GM21737 (cell line): ENCODE measurements at regions not wholly inside any gene's neighbourhood (a gene's known extent, or its start where the extent isn't known, plus 50 kb on each side); places are given as distances from the start of the nearest gene placed in this dataset.

Source experiments
- ATAC-seq: cut with Tn5 transposase; IDR thresholded peaks from one replicate; pipeline ENCODE4 v1.9.1; 2021; ENCODE audit warnings: mild to moderate bottlenecking, moderate library complexity; ENCODE audit not compliant: unreplicated experiment

GRCh38 chr5:165627548-165628170 is 2122.2 kb downstream of the MAT2B start:
- no peak for ATAC-seq

DNA sequence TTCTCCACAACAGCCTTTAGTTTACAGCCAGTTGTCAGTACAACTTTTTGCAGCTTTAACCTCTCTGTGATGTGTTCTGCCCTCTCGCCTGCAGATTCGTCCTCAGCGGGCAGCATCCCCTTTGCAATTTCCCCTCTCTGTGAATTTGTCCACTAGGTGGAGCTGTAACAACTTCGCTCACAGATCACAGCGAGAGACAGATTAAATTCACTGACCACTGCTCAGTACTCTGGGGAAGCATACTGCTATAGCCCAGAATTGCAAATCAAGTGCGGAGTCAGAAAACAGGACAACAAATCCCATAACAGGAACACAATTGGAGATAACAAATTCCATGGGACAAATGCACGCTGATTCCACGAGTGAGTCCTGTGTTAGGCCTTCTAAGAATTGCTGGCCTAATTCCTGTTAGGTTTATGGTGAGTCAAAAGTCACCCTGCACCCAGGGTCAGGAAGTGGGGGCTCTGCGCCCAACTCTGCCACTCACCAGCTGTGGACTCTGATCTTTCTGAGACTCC is 2124.9 kb downstream of the MAT2B start:
- ATAC-seq = no peak

DNA sequence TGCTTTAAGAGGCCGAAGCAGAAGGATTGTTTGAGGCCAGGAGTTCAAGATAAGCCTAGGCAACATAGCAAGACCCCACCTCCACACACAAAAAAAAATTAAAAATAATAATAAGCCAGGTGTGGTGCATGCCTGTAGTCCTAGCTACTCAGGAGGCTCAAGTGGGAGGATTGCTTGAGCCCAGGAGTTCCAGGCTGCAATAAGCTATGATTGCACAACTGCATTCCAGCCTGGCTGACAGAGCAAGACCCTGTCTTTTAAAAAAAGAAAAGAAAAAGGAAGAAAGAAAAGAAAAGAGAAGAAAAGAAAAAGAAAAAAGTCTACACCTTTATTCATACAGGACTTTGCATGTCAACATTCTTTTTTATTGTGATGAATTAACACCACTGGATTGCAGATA is 2125.8 kb downstream of the MAT2B start:
- ATAC-seq = no peak

GRCh38 chr5:165642366-165642765 is 2136.9 kb downstream of the MAT2B start:
- ATAC-seq = no peak

GRCh38 chr5:165665735-165666400 is 2160.4 kb downstream of the MAT2B start:
- ATAC-seq = no peak

DNA sequence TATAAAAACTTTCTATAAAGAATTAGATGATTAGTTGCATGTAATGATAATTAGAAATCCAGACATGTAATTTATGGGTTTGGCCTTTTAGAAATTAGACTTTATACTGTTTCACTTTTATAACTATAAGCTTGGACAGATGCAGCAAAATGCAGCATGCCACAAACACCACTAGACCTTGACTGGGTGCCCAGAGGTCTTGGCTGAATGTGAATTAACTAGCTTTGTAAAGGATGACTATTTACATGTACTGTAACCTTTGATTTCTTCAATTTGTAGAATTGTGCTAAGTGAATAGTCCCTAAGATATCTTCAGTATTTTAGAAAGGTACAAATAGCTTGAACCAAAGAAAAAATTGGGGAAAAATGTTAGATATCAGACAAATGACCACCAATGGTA is 2168.1 kb downstream of the MAT2B start:
- ATAC-seq = no peak

GRCh38 chr5:165695796-165696195 is 2190.4 kb downstream of the MAT2B start:
- no peak for ATAC-seq

DNA sequence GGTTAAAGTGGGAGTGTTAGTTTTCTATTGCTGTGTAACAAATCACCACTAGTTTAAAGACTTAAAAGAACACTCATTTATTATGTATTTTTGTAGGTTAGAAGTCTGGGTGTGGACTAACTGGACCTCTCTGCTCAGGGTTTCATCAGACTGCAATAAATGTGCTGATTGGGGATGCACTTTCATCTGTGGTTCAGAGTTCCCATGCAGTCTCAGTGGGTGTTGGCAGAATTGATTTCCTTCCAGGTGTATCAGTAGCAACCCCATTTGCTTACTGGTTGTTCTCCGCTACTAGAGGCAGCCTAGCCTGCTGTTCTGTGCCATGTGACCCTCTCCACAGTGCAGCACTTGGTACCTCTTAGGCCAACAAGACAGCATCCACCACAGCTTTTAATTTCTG is 2200.5 kb downstream of the MAT2B start:
- no peak for ATAC-seq

- no peak for ATAC-seq
These were observed 2206.6 kb downstream of the MAT2B start for GRCh38 chr5:165712011-165712410.

GRCh38 chr5:165714598-165714997 is 2209.2 kb downstream of the MAT2B start:
- no peak for ATAC-seq

DNA sequence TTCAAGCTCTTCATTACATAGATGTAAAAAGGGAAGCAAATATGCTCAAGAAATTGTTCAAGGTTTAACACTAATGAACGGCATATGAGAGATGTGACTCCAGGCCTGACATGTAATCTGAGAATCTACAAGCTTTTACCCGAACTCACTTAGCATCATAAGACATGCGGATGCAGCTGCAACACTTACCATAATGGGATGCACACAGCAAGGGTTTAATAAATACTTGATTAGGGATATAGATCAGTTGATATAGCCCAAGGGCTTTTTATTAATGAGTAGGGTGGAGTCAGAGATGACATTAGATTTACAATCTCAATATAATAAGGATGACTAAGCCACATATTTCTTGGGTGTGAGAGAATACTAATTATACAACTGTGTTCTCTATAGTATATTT is 2215.5 kb downstream of the MAT2B start:
- ATAC-seq = no peak

DNA sequence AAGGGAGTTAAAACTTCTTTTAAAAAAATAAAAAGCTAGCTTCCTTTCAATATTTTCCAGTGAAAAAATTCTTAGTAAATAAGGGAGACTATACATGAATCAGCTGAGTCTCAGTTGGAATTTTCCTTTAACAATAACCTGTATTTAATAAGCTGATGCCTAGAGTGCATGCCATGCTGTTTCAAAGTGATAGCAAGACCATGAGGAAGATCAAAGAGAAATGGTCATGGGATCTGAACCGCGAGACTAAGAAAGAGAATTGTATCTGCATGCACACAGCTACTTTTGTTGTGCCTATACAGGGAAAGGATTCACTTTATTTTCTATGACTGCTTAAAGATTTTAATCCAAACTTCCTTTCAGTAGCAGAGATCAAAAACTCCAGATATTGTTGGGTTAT is 2217.0 kb downstream of the MAT2B start:
- no peak for ATAC-seq

- no peak for ATAC-seq
These were observed 2218.5 kb downstream of the MAT2B start for GRCh38 chr5:165723931-165724330.

- ATAC-seq = no peak
These were observed 2223.0 kb downstream of the MAT2B start for GRCh38 chr5:165728425-165728824.

- ATAC-seq = no peak
These were observed 2230.0 kb downstream of the MAT2B start for GRCh38 chr5:165735388-165735787.

DNA sequence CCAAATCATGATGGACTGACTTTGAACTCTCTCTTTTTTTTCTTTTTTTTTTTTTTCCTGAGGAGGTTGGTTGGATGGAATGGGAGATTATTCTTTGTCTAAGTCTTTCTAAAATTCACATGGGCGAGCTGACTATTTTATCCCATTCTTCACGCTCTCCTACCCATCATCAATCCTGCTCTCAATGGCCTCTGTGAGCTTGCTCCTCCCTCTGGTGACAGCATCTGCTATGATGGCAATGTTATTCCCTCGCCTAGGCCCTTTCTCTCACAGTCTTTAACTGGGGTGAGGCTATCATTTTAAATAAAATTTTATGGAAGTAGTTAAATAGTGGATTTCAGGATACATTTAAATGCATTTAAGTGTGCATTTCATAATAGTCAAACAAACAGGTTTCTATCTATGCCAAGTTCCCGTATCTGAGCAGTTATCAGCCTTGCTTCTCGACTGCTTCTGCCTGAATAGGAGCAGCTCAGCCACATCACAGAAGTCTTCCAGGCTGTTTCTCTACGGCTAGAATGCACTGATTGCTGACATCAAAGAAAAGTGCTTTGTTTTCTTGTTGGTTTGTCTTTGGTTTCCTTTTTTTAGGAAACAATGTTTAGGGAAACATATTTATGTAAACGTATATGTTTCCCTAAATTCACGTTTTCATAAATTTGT is 2233.8 kb downstream of the MAT2B start:
- ATAC-seq = no peak

- no peak for ATAC-seq
These were observed 2252.4 kb downstream of the MAT2B start for GRCh38 chr5:165757791-165758190.

DNA sequence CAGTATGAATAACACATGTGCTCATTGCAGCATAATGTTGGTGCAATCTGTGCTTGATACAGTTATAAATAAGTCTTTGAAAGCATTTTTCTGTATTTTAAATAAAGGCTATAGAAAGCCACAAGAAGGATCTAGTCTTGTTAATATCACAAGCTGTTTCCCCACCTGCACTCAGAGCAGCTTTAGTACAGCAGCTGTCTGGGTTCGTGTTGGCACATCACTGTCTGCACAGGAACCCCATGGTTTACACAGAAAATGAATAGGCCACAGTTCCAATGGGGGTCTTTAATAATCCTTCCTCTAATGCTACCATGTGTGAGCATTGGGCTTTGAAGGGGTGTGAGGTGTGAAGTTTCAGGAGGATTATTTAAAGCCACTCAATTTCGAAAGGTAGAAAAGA is 2269.7 kb downstream of the MAT2B start:
- ATAC-seq = no peak

DNA sequence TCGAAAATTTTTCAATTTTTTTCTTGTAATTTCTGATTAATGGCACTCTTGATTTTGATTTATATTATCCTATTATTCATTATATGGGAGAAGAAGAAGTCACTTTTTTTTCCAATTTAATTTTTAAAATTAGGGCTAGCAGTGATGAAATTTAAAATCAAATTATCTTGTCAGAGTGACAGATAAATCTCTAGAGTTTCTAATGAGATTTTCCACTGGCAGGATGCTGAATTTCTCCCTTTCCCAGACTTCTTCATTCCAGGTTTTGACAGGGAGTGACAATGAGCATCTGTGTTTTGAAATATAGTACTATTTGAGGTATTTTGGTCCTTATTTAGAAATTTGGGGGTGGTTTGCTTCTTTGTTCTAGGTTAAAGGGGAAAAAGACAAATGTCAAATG is 2274.1 kb downstream of the MAT2B start:
- ATAC-seq = no peak

DNA sequence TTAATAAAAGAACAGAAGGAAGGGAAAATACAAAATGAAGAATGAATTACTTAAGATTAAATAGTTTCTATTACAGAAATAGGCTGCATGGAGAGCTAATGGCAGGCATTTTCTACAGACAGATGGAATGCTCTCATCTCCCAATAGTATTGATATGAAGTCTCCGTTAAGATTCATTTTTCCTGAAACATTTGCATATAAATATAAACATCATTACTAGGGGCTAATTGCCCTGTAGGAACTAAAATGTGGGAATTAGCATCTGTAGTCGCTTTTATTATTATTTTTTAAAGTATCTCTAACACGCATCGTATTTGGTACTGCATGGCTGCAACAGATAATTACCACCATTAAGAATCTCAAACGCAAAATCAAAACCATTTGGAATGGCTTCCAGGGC is 2275.5 kb downstream of the MAT2B start:
- no peak for ATAC-seq

DNA sequence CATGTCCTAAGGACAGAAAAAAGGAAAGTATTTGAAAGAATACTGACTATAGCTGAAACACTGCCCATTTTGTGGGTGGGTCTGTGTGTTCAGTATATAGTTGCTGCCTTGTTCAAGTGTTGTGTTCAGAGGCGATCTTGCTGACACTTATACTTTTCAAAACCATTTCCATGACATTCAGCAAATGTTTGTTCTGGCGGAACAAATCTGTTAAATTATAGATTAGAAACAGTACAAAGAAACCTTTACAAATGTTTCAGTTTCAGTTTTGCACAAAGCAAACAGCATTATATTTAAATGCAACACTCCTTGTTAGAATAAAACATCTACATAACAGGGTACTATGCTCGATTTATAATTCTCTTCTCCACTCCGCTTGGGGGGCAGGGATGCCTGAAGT is 2276.3 kb downstream of the MAT2B start:
- no peak for ATAC-seq

GRCh38 chr5:165783024-165783423 is 2277.6 kb downstream of the MAT2B start:
- ATAC-seq = no peak
